ENCODE measurements at regions not wholly inside any gene's neighbourhood (a gene's known extent, or its start where the extent isn't known, plus 50 kb on each side); places are given as distances from the start of the nearest gene placed in this dataset.

GRCh38 chr11:12600829-12601228 is 73.4 kb upstream of the TEAD1 start:
- TF ChIP-seq EZH2 (IDR thresholded peaks at IDR 0.05; ENCODE audit: borderline replicate concordance, control insufficient read depth, low read depth, low read length): no peak
- no peak for TF ChIP-seq ZNF274 (IDR thresholded peaks at IDR 0.05; ENCODE audit: insufficient read depth, insufficient read length)
- no peak for TF ChIP-seq PBX3 (IDR thresholded peaks at IDR 0.05; ENCODE audit: insufficient replicate concordance, low read depth, low read length)
- TF ChIP-seq ATF3 (IDR thresholded peaks at IDR 0.05; ENCODE audit: borderline replicate concordance, extremely low read depth, low read depth, low read length): no peak
